GM21825 (cell line): ENCODE measurements at regions not wholly inside any gene's neighbourhood (a gene's known extent, or its start where the extent isn't known, plus 50 kb on each side); places are given as distances from the start of the nearest gene placed in this dataset.
"Not testable (repeated sequence)": the region's sequence is repeated elsewhere in the genome, so short reads cannot be mapped to it uniquely, and the experiment has no call there.

Source experiments
- ATAC-seq: cut with Tn5 transposase; IDR thresholded peaks from one replicate; pipeline ENCODE4 v1.9.1; 2021; ENCODE audit warnings: mild to moderate bottlenecking, moderate library complexity; ENCODE audit not compliant: unreplicated experiment

DNA sequence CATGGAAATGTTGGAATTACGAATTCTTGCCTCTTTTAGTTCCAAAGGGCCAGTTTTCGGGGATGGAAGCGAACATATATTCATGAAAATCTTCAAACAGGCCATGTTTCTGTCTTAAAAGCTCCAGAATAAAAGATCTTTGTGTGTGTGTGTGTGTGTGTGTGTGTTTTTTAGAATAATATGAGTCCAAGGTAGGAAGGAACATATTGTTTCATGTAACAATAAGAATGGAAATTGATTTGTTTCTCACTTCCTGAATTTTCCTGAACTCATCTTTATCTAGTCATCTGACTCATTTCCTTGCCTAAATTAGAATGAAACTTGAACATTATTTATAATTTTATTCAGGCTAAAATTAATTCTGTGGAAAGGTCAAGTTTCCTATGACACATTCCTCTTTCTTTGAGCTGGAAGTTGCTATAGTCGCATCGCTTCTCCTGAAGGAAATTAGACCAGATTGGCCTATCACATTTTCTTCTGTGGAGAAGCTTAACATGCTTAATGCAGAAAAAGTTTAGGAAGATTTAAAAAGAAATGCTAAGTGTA is 805.1 kb upstream of the ADAMTS5 start:
- ATAC-seq, result no peak

DNA sequence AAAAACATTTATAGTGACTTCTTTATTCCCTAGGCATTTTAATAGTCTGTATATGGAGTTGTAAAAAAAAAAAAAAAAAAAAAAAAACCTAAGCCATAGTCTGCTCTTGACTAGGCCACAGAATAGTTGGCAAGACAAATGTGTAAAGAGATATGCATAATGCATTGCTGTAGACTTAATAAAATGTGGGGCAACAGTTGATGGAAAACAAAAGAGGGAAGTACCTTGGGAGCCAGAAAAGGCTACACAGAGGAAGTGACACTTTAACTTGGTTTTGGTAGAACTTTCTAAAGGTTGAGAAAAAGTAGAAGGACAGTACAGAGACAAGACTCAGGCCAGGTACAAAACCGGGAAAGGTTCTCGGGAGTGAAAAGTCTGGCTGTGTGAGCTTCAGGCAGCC is 802.9 kb upstream of the ADAMTS5 start:
- no peak for ATAC-seq

DNA sequence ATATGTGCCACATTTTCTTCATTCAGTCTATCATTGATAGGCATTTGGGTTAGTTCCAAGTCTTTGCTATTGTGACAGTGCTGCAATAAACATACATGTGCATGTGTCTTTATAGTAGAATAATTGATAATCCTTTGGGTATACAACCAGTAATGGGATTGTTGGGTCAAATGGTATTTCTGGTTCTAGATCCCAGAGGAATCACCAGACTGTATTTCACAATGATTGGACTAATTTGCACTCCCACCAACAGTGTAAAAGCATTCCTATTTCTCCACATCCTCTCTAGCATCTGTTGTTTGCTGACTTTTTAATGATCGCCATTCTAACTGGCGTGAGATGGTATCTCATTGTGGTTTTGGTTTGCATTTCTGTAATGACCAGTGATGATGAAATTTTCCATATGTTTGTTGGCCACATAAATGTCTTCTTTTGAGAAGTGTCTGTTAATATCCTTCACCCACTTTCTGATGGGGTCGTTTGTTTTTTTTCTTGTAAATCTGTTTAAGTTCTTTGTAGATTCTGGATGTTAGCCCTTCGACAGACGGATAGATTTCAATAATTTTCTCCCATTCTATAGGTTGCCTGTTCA is 801.3 kb upstream of the ADAMTS5 start:
- not testable (repeated sequence) for ATAC-seq

GRCh38 chr21:27764056-27764455 is 797.2 kb upstream of the ADAMTS5 start:
- no peak for ATAC-seq

- no peak for ATAC-seq
Observed at GRCh38 chr21:27761623-27762022, 794.7 kb upstream of the ADAMTS5 start.

DNA sequence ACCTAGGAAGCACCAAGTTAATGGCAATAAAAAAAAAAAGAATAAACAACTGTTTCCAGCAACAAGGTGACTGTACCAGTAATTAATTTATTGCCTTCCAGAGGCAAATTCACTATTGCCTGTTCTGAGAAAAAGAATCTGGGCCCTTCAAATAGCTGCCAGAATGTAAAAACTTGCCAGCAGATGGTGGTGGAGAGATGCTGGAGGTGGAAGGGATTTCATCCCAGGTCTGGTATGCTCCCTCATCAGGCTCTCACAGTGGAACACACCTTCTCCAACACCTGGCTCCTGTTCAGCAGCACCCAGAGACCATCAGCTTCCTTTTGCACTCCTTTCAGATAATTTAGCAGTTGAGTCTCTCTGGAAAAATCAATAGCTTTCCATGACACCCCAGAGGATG is 792.9 kb upstream of the ADAMTS5 start:
- ATAC-seq, result no peak

- no peak for ATAC-seq
Observed at GRCh38 chr21:27759091-27759659, 792.3 kb upstream of the ADAMTS5 start.

- ATAC-seq, result no peak
Observed at GRCh38 chr21:27756191-27756590, 789.3 kb upstream of the ADAMTS5 start.

- no peak for ATAC-seq
Observed at GRCh38 chr21:27743971-27744564, 777.2 kb upstream of the ADAMTS5 start.

GRCh38 chr21:27741736-27742135 is 774.8 kb upstream of the ADAMTS5 start:
- no peak for ATAC-seq

GRCh38 chr21:27740084-27740483 is 773.2 kb upstream of the ADAMTS5 start:
- ATAC-seq, result no peak

GRCh38 chr21:27739187-27739586 is 772.3 kb upstream of the ADAMTS5 start:
- ATAC-seq, result no peak

DNA sequence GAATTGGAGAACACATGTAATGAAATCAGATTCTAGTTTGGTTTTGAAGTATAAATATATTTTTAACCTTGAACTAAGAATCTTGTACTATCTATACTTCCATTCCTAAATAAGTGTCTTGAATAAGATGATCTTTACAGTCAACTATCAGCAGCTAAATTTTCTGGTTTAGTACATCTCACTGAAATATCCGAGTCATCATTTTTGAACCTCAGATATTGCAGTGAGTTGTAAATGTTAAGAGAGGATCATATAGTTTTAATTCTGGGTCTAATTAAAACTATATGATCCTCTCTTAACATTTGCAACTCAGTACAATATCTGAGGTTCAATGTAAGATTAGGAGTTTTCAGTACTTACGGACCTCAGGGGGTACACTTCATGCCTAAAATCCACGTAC is 768.8 kb upstream of the ADAMTS5 start:
- no peak for ATAC-seq

DNA sequence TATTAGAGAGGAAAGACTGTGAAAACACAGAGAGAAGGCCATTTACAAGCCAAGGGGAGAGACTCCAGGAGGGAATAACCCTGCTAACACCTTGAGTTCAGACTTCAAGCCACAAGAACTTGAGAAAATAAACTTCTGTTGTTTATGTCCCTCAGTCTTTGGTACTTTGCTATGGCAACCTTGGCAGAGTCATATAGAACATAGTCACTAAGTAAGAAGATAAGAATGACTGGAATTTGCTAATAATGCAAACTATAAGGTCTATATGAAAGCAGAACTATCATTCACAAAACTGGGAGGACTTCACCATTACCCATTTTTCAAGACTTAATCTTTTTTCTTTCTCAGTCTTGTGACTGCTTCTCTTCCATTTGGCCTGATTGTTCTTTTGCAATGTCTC is 767.3 kb upstream of the ADAMTS5 start:
- ATAC-seq, result no peak

DNA sequence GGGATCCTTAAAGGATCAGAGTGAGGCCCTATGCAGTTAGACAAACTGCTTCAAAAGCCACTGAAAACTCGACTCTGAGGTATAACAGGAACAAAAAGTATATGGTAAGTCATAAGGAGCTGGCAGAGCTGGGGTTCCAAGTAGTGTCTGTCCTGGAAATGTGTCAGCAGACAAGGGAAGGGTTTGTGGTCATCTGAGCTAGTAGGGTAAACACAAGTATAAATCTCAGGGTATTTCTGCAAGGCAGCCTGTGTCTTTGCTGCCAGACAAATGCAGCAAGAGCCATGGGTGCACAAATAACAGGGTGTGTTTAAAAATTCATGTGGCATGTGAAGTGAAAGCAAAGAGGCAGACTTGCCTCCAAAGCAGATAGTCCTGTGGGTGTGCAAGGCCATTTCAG is 759.0 kb upstream of the ADAMTS5 start:
- ATAC-seq, result no peak

GRCh38 chr21:27722095-27722494 is 755.2 kb upstream of the ADAMTS5 start:
- no peak for ATAC-seq

- ATAC-seq, result no peak
Observed at GRCh38 chr21:27721675-27722074, 754.8 kb upstream of the ADAMTS5 start.

DNA sequence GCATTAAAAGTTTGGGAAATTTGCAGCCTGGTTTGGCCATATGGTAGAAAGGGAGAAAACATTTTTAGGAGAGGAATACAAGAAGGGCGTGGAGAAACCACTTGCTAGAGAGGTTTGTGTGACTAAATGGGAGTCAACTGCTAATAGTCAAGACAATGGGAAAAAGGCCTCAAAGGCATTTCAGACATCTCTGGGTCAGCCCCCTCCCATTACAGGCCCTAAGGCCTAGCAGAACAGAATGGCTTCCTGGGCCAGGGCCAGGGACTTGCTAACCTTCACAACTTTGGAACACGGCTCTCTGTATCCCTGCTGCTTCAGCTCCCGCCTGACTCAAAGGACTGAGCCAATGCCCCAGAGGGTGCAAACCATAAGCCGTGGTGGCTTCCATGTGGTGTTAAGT is 752.3 kb upstream of the ADAMTS5 start:
- no peak for ATAC-seq

DNA sequence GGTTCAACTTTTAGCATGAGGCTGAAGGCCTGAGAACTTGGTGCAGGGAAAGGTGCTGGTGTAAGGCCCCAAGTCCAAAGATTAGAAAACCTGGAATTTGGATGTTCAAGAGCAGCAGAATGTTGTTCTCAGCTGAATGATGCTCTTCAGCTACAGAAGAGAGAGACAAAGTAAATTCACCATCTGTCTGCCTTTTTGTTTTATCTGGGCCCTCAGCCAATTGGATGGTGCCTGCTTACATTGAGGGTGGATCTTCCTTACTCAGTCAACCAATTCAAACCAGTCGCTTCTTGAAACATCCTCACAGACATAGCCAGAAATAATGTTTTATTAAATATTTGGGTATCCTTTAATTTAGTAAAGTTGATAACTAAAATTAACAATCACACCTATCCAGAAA is 748.2 kb upstream of the ADAMTS5 start:
- no peak for ATAC-seq

- no peak for ATAC-seq
Observed at GRCh38 chr21:27713154-27714109, 746.5 kb upstream of the ADAMTS5 start.

GRCh38 chr21:27704567-27705166 is 737.8 kb upstream of the ADAMTS5 start:
- ATAC-seq, result no peak
